ES-I3 (cell line): ENCODE measurements at regions not wholly inside any gene's neighbourhood (a gene's known extent, or its start where the extent isn't known, plus 50 kb on each side); places are given as distances from the start of the nearest gene placed in this dataset.

ENCODE experiments used
- H3K36me3 ChIP-seq: 2 replicates; pipeline ENCODE4 v1.6.1; 2013; ENCODE audit warnings: mild to moderate bottlenecking, low read length, control low read depth, moderate library complexity; ENCODE audit not compliant: insufficient read depth
- H3K4me1 ChIP-seq: 2 replicates; pipeline ENCODE4 v1.6.1; 2013; ENCODE audit warnings: mild to moderate bottlenecking, control low read depth, low read length; ENCODE audit not compliant: insufficient read depth
- H3K9ac ChIP-seq: 2 replicates; pipeline ENCODE4 v1.6.1; 2013; ENCODE audit warnings: low read depth, mild to moderate bottlenecking, low read length, moderate library complexity
- H3K9me3 ChIP-seq: 2 replicates; pipeline ENCODE4 v1.6.1; 2013; ENCODE audit warnings: mild to moderate bottlenecking, low read length, moderate library complexity; ENCODE audit not compliant: control insufficient read depth, insufficient read depth

DNA sequence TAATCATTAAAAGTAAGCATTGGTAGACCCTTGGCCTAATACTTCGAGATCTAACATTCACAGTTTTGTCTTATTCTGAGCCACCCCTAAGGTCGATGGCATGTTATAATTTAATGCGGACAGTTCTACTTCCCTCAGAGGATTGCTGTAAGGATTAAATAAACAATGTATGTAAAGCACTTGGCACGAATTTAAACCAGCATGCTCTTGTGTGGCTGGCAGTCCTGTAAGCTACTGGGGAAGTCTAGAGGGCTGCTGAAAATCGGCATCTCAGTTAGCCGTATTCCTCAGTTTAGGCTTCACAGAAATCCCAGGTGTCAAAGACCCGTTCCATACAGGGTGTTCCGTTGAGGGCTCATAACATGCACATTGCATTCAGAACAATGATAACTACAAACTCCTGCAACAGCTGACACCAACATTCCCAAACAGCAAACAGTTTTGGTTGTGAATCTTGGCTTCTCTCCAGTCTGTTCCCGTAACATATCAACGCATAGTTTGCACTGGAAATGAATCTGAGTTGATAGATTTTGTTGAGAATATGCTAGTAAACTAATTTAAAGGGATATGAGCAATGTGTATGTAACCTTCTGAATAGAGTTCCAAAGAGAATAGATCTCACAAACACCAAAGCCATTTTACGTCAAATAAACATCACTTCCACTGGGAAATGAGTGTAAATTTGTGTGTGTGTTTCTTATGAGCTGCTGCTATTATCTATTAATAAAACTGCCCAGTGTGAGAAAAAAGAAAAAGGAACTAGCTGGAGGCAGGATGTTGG is 52.2 kb upstream of the ACKR3 start:
- H3K4me1 ChIP-seq, result no peaks in the 10 kb centered on the region
- H3K9me3 ChIP-seq, result no peaks in the 10 kb centered on the region
- H3K36me3 ChIP-seq, result no peaks in the 10 kb centered on the region
- no peak overlapping the region for H3K9ac ChIP-seq
